ENCODE measurements at regions not wholly inside any gene's neighbourhood (a gene's known extent, or its start where the extent isn't known, plus 50 kb on each side); places are given as distances from the start of the nearest gene placed in this dataset.
"Not testable (repeated sequence)": the region's sequence is repeated elsewhere in the genome, so short reads cannot be mapped to it uniquely, and the experiment has no call there.

DNA sequence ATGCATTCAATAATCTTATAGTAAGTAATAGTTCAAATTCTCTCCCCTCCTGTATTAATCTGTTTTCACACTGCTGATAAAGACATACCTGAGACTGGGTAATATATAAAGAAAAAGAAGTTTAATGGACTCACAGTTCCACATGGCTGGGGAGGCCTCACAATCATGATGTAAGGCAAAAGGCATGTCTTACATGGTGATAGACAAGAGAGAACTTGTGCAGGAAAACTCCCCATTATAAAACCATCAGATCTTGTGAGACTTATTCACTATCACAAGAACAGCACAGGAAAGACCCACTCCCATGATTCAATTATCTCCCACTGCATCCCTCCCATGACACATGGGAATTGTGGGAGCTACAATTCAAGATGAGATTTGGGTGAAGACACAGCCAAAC is 199.9 kb upstream of the PCSK5 start:
- intact Hi-C loops (cut with DNase I); DNase-seq: not testable (repeated sequence)

DNA sequence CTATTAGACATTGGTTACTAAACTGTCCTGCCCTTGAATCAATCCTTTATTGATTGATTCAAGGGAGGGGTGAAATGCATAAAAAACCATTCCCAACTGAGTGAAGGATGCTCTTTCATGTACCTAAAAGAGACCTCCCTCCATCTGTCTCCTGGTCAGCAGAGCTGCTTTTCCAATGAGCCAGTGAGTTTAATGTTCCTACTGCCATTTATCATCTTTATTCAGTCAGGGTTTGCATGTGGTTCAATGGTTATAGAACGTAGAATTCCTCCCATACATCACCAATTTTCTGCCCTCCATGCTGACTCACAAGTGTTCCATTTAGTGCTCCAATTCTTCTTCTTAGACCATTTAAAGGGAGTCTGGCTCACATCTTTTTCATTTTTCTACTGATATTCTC is 199.1 kb upstream of the PCSK5 start:
- intact Hi-C loops (cut with DNase I), result no loop called here
- DNase-seq, result no peak

DNA sequence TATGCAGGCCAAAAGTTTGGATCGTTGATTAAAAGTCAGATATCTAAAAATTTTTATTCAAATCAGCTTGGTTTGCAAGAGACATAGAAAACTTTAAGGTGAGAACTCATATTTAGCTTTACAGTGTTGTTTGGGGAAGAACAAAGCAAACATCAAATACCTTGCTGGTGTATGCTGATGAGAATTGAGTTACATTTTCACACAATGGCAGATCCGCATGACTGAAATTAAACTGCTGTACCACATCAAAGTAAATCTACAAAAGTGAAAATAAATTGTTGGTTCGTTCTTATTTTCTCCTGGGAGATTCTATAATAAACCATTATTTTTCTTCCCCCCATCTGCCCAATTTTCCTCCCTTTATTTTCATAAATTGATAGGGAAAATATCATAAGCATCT is 198.2 kb upstream of the PCSK5 start:
- intact Hi-C loops (cut with DNase I), result no loop called here
- no peak for DNase-seq

DNA sequence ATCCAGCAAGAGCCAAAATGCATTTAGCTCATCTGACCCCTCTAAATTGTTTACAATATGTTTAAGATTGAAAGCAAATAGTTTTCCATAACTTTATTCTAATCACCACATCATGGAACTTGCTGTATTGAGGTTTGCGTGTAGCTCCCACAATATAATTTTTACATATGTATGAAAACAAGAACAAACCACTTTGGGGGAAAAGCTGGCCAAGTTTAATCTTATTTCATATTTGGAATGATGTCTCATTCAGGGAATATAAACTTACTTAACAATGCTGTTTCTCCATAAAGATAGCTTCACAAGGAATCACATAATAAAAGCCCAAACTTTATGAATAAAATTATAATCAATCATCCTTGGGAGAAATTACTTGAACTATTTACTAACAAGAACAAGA is 194.6 kb upstream of the PCSK5 start:
- DNase-seq, result no peak
- intact Hi-C loops (cut with DNase I), result no loop called here

DNA sequence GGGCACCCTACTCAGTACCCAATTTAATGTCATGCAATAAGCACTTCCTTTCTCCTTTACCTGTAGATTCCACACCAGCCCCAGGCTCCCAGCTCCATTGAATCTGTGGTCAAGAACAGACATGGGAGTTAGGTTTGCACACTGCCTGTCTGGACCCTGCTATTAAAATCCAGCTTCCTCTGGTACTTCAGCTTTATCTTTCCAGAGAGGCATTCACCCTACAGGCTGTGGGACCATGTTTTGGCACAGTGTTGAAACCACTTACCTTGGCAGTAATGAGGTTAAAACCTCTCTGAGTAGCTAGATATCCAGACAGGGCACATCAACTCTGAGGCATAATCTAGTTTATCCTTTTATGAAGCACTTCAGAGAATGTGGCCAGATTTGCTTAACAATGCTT is 191.5 kb upstream of the PCSK5 start:
- DNase-seq, result no peak
- intact Hi-C loops (cut with DNase I), result no loop called here

DNA sequence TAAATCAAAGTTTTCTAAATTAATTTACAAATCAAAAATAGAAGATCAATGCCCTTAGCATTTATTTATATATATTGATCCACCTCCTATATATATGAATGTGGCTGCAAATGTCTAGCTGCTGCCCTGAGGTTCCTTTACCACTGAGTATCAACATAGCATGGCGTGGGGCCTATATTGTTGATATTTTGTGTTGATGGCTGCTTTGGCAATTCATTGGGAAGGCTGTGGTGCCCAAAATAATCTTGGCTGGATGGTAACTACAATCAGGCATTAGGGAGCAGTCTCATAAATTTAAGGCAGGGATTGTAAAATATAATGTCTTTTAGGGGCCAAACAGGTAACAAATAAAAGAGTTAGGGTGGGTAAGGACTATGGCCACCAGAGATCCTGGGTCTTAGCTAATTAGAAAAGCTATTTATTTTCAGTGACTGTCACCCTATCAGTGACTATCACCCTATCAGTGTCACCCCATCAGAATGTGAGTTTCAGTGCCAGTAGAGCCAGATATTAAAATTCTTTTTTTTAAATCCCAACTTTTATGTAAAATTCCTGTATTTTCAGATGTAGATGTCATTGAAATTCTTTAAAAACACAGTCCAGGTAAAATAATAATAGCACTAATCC is 190.7 kb upstream of the PCSK5 start:
- no peak for DNase-seq

DNA sequence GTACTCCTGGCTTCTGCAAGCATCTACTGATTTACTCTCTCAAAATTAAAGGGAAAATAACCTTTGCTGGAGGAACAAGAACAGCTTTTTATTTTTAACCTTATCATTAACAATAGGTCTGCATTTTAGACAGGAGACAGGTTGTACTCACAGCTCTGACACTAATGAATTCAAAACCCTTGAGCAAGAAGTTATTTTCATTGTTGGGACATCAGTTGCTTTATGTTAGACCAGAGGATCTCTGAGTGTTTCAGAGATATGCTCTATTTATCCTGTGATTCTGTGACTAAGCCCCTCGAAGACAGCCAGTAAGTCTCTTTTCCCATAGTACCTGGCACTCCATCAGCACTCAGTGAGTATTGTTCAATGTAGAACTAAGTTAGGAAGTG is 190.2 kb upstream of the PCSK5 start:
- peak in 3 of 42 donors; percentile 10 to 26 (median 11) for DNase-seq

More for the DNA sequence above, 190.7 kb upstream of the PCSK5 start:
- intact Hi-C loops (cut with DNase I), result no loop called here

DNA sequence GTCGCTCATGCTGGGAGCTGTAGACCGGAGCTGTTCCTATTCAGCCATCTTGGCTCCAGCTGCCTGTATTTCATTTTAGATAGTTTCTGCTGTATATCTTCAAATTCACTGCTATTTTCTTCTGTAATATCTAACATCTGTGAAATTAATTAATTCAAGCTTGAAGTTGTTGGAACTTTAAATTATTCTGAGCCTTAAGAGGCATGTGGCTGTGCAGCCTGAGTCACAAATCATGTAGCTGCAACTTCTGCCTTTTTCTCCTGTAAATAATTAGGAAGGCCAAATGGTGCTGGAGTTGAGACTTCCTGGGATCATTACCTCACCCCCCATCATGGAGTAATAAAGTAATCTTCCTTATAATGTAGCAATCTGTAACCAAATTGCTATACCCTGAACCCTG is 183.3 kb upstream of the PCSK5 start:
- no peak for DNase-seq
- intact Hi-C loops (cut with DNase I), result no loop called here

More for the DNA sequence above, 190.2 kb upstream of the PCSK5 start:
- intact Hi-C loops (cut with DNase I), result no loop called here

DNA sequence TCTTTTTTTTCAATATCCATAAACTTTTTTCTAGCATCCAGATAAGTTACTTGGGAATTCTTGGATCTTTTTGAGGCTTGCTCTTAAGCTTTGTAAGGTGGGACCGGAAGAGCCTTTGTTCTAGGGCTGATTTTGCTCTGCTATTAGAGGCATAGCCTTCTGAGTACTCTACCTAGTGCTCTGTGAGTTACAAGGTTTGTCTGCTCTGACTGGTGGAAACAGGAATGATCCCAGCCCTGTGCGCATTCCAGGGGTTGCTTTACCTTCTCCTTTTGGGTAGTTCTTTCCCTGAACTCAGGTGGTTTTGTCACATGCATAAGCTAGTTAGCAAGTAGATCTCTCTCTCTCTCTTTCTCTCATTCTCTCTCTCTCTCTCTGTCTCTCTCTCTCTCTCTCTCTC is 180.8 kb upstream of the PCSK5 start:
- no peak for DNase-seq
- intact Hi-C loops (cut with DNase I), result no loop called here

DNA sequence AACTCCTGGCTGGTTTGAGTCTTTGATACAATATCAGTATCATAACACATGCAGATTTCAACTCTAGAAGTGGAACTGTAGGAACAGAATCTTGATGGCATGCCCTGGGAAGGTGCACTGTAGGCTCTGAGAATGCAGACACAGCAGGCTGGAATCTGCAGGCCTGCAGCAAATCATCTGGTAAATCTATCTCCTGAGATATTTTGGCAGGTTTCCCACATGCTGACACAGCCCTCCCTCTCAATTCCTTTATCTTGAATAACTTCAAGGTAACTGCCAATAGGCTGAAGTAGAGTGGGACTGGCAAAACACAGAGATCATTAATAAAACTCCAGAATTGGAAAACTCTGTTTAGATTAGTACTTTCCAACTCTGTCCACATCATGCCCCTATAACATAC is 177.8 kb upstream of the PCSK5 start:
- intact Hi-C loops (cut with DNase I), result no loop called here
- DNase-seq, result no peak

DNA sequence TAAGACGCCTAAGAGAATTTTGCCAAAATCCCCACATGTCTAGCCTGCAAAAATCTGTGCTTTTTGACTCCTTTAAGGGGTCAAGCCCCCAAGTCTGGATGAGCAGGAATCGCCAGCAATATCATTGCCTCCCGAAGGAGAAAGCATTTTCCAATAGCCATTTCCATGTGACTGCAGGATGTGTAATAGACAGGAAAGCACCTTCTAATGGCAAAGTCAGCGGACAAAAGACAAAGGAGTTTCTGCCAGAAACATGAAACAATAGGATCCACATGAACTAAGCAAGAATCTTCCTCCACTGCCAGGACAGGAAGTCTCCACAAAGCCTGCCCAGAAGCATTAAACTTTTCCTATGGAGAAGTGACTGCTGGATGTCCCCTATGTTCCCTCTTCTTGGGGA is 177.1 kb upstream of the PCSK5 start:
- intact Hi-C loops (cut with DNase I), result no loop called here
- no peak for DNase-seq

DNA sequence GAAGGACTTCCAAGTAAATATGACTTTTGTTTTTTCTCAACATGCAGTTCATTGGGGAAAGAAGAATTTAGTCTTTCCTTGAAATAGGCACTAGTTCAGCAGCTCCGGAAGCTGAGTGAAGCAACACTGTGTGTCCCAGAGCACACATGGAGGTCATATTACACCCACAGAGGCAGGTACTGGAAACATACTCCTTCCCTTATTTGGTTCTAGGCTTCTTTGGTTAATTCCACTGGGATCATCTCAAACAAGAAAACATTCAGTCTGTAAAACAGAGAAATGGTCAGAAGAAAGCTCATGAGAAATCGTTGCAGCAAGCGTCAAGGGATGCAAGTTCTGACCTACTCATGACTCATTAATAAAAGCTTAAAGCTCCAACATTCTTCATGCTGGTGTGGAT is 175.1 kb upstream of the PCSK5 start:
- DNase-seq, result no peak
- intact Hi-C loops (cut with DNase I), result no loop called here

DNA sequence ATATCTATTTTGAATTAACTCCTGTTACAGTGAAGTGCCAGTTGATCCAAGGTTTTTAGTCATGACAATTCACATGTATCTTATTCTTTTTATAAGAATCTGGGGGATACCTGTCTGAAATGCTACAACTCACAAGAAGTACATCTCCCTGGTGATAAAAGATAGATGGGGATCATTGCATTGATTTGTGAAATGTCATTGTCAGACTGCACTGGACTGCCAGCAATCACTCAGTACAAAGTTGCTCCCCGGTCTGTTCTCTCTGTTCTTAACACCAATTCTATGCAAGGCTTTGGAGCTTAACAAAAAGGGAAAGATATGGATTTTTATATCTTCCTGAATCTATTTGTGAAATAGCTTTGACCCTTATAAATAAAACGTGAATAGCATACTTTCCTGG is 171.8 kb upstream of the PCSK5 start:
- intact Hi-C loops (cut with DNase I), result no loop called here

DNA sequence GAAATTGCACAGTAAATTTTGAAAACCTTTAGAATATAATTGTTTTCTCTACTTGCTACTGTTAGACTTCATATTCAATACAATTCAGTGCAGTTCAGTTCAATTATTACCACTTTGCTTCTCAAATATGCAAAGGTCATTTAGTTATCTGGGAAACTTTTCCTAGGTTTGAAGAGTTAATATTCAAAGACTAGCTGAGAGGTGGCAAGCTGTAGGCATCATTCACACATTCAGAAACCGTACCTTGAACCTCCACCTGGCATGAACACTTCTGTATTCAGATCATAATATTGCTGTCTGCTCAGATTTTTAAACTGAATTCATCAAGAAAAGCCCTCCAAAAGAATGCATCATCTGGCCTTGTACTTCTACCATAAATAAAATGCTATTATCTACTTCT is 162.1 kb upstream of the PCSK5 start:
- intact Hi-C loops (cut with DNase I), result no loop called here

More for the DNA sequence above, 171.8 kb upstream of the PCSK5 start:
- DNase-seq, result no peak

DNA sequence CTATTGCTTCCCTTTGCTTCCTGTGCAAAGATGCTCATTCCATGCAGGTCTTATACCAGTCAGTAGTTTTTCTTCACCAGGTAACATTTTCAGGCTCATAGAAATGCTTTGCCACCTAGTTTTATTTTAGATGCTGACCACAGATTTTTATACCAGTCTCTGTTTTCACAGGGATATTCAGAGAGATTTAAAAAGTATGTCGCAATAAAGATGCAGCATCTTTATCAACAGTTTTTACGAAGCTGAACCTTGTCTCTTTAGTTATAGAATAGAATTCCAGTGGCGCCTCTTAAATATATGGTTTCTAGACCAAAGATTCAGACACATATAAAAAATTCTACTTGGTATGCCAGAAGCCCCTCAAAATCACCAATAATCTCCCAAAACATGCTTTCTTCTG is 155.7 kb upstream of the PCSK5 start:
- intact Hi-C loops (cut with DNase I), result no loop called here
- DNase-seq, result no peak

More for the DNA sequence above, 162.1 kb upstream of the PCSK5 start:
- no peak for DNase-seq

DNA sequence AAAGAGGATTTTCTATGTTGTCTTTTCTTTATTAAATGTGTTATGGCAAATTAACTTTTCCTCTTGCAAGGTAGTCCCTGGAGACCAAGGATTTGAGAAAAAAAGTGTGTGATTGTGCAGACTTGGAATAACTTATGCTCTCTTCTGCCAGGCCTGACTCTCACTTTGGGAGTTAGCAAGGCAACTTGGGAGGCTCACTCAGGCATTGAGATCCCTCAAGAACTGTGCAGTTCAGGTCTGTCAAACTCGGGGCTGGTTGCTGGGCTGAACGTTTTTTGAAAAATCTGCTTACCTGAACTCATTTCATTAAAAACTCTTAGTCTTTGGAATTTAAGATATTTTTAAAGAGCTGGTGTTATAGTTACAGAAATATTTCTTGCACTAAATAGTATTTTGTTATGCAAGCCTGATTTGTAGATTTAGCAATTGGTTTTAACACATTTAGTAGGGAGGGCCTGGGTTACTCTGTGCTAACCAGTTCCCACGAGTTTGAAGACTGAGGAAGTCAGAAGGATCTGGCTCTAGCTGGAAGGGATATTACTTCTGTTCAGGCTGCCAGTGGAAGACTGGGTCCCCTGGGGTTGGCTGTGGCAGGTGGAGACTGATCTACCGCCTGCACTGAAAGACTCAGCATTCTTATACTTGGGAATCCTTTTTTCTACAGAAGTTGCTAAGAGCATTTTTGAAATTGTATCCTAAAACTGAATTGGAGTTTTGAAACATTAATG is 150.4 kb upstream of the PCSK5 start:
- no peak for DNase-seq
- intact Hi-C loops (cut with DNase I), result no loop called here

DNA sequence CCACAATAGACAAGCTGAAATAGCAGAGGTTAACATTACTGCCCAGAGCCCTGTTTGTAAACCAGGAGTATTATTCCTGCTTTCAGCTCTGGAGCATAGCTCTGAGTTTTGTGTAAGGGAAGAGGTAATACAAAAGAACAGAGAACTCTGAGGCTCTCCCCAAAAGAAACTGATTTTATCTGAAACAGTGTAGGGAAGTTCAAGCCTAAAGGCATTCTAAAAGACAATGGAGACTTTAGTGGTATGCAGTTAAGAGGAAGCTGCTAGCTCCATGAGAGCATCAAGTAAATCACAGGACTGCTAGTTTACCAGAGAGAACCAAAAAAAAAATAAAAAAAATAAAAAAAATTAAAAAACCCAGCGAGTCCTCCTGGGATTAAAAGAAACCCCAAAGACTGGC is 146.6 kb upstream of the PCSK5 start:
- intact Hi-C loops (cut with DNase I), result no loop called here

DNA sequence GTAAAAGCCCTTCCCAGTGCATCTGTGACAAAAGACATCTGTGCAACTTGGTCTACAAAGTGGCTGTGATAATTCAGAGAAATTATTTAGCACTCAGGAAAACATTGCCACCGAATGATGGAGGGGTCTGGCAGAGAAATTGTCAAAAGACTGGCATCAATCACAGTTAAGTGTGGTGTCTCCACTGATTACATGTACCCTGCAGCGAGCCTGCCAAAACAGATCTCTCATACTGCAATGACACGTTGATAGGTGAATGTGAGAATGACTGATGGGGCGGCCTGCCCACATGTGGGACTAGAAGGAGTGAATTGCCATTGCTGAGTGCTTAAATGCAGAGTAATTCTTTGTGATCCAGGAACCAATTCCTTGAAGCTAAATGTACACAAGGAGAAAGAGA is 136.4 kb upstream of the PCSK5 start:
- DNase-seq, result peak in 9 of 42 donors; percentile 3 to 50 (median 30)
- intact Hi-C loops (cut with DNase I), result no loop called here

More for the DNA sequence above, 146.6 kb upstream of the PCSK5 start:
- DNase-seq, result no peak

DNA sequence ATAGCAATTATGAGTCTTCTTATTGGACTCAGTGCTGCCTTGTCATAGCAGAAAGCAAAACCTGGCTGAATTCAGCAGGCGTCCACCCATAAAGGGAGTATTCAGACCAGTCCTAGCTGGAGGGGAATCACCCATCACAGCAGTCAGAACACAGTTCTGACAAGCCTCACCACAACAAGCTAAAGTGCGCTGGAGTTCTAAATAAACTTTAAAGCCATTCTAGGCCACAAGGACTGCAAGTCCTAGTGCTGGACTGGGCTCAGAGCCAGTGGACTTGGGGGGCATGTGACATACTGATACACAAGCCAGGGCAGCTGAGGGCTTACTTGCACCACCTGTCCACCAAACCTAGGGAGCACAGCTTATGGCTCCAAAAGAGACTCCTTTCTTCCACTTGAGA is 115.3 kb upstream of the PCSK5 start:
- intact Hi-C loops (cut with DNase I), result no loop called here
- DNase-seq, result no peak

DNA sequence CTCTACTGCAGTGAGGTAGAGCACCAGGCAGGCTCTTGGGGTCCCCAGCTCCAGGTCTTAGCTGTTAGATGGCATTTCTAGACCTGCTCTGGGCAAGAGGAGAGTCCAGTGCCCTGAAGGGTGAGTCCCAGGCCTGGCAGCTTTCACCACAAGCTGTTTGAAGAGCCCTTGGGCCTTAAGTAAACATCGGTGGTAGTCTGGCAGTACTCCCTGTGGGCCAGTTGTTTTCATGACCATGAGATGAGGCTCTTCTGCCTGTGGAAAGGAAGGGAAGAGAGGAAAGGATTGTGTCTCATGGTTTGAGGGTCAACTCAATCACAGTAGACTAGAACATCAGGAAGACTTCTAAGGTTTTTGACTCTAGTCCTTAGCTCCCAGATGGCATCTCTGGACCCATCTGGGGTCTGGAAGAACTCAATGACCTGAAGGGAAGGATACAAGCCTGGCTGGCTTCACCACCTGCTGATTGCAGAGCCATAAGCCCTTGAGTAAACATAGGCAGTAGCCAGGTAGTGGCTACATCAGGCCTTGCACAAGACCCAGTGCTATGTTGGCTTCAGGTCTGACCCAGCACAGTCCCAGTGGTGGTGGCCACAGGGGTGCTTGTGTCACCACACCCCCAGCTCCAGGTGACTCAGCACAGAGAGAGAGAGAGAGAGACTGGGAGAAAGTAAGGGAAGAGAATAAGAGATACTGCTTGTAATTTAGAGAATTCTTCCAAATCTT is 114.3 kb upstream of the PCSK5 start:
- intact Hi-C loops (cut with DNase I), result no loop called here
- no peak for DNase-seq

DNA sequence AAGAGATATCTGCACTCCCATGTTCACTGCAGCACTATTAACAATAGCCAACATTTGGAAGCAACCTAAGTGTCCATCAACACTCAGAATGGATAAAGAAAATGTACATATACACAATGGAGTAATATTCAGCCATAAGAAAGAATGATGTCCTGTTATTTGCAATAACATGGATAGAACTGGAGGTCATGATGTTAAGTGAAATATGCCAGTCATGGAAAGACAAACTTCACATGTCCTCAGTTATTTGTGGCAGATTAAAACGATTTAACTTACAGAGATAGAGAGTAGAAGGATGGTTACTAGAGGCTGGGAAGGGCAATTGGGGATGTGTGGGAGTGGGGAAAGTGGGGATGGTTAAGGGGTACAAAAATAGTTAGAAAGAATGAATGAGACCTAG is 110.3 kb upstream of the PCSK5 start:
- intact Hi-C loops (cut with DNase I), result no loop called here
- no peak for DNase-seq

All from head of caudate nucleus (tissue), 42 donors.